ENCODE measurements at regions not wholly inside any gene's neighbourhood (a gene's known extent, or its start where the extent isn't known, plus 50 kb on each side); places are given as distances from the start of the nearest gene placed in this dataset.

DNA sequence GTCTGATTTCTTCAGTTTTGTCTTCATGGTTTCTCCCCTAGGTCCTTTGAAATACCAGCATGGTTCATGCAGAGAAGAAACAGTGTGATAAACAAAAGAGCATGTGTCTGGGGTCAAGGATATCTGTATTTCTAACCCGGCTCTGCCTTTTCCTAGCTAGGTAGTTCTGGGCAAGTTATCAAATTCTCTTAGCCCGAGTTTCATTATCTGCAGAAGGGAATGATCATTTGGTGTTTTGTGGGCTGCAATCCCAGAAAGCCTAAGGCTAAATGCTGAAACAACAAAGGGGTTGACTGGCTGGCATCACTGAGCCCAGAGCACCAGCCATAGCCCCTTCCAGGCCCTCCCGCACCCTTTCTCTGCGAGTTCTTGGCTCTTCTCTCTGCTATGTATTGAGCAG is 51.7 kb upstream of the DAPL1 start:
- TF ChIP-seq, protein P1, sequence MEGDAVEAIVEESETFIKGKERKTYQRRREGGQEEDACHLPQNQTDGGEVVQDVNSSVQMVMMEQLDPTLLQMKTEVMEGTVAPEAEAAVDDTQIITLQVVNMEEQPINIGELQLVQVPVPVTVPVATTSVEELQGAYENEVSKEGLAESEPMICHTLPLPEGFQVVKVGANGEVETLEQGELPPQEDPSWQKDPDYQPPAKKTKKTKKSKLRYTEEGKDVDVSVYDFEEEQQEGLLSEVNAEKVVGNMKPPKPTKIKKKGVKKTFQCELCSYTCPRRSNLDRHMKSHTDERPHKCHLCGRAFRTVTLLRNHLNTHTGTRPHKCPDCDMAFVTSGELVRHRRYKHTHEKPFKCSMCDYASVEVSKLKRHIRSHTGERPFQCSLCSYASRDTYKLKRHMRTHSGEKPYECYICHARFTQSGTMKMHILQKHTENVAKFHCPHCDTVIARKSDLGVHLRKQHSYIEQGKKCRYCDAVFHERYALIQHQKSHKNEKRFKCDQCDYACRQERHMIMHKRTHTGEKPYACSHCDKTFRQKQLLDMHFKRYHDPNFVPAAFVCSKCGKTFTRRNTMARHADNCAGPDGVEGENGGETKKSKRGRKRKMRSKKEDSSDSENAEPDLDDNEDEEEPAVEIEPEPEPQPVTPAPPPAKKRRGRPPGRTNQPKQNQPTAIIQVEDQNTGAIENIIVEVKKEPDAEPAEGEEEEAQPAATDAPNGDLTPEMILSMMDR (IDR thresholded peaks at IDR 0.05; ENCODE audit: borderline replicate concordance, extremely low read depth, low read length, poor library complexity, severe bottlenecking), result no peak
- TF ChIP-seq EZH2 (IDR thresholded peaks at IDR 0.05; ENCODE audit: borderline replicate concordance, low read depth, low read length, severe bottlenecking), result no peak

All from DND-41 (cell line).